Panc1 (cell line): ENCODE measurements at regions not wholly inside any gene's neighbourhood (a gene's known extent, or its start where the extent isn't known, plus 50 kb on each side); places are given as distances from the start of the nearest gene placed in this dataset.

ENCODE experiments used
- ATAC-seq: fragments of 200-7000 bp; cut with Tn5 transposase; 2 replicates; pipeline ENCODE4 v1.9.1; 2020; ENCODE audit warnings: mild to moderate bottlenecking, moderate library complexity
- BruUV-seq: library from RNA; stranded (reverse); fragments of 400-500 nt; replicated peaks from 2 replicates; lab custom pipeline; 2021; lab: Mats Ljungman, UMichigan
- CTCF ChIA-PET: fragments of 300-600 bp; sonication (Branson Sonifier 250); formaldehyde crosslinking; loops from one replicate; lab custom pipeline; 2022; ENCODE audit warnings: antibody characterized with exemption; lab: Charles Lee
- POLR2A ChIA-PET: fragments of 300-600 bp; sonication (Branson Sonifier 250); formaldehyde crosslinking; loops from one replicate; lab custom pipeline; 2022; ENCODE audit warnings: antibody characterized with exemption; lab: Charles Lee
- DNase-seq: peaks from one replicate; pipeline ENCODE4 v3.0.0-alpha.2; 2010; ENCODE audit warnings: low read depth, low spot score
- H3K27ac ChIP-seq: 2 replicates; pipeline ENCODE4 v1.5.1; 2011; ENCODE audit warnings: mild to moderate bottlenecking, low read length, inconsistent platforms
- H3K27me3 ChIP-seq: fragments of 200-500 bp; sonication (Bioruptor generic); 2 replicates; pipeline ENCODE4 v1.6.0; 2014; ENCODE audit warnings: low read length, inconsistent platforms; ENCODE audit not compliant: control insufficient read depth, insufficient read depth
- H3K36me3 ChIP-seq: fragments of 200-500 bp; sonication (Bioruptor generic); 2 replicates; pipeline ENCODE4 v1.5.1; 2014; ENCODE audit warnings: inconsistent platforms, mild to moderate bottlenecking, low read length, moderate library complexity; ENCODE audit not compliant: control insufficient read depth, insufficient read depth
- H3K4me1 ChIP-seq: 2 replicates; pipeline ENCODE4 v1.5.1; 2011; ENCODE audit warnings: inconsistent platforms, mild to moderate bottlenecking, low read length, moderate library complexity; ENCODE audit not compliant: control insufficient read depth, insufficient read depth
- H3K4me3 ChIP-seq, 2 experiments: 2 replicates each; pipeline ENCODE4 v1.5.1; 2011 to 2012; ENCODE audit warnings: low read depth in 2 of 2, low read length in 2 of 2, mild to moderate bottlenecking in 2 of 2, inconsistent platforms in 1 of 2, moderate library complexity in 1 of 2
- H3K9me3 ChIP-seq: fragments of 200-500 bp; sonication (Bioruptor generic); 2 replicates; pipeline ENCODE4 v1.5.1; 2014; ENCODE audit warnings: low read depth, mild to moderate bottlenecking, inconsistent platforms, low read length, moderate library complexity; ENCODE audit not compliant: control insufficient read depth, insufficient read depth
- CTCF ChIP-seq: fragments of 450-650 bp; IDR thresholded peaks from 2 replicates; pipeline ENCODE4 v1.5.1; 2017; ENCODE audit warnings: mild to moderate bottlenecking
- POLR2AphosphoS5 ChIP-seq: IDR thresholded peaks from 2 replicates; pipeline ENCODE4 v1.6.1; 2012; ENCODE audit warnings: mild to moderate bottlenecking, low read depth, low read length, moderate library complexity
- REST ChIP-seq, 2 experiments: IDR thresholded peaks; 2 replicates each; pipeline ENCODE4 v1.6.1; 2011 to 2012; ENCODE audit warnings: low read depth in 2 of 2, control low read depth in 1 of 2, low read length in 1 of 2, mild to moderate bottlenecking in 1 of 2, moderate library complexity in 1 of 2; ENCODE audit not compliant: insufficient read depth in 1 of 2
- SIN3A ChIP-seq: IDR thresholded peaks from 2 replicates; pipeline ENCODE4 v1.6.1; 2012; ENCODE audit warnings: low read depth, mild to moderate bottlenecking, low read length, moderate library complexity, borderline replicate concordance; ENCODE audit not compliant: insufficient read depth
- TCF7L2 ChIP-seq: IDR thresholded peaks from 2 replicates; pipeline ENCODE4 v1.6.1; 2011; ENCODE audit warnings: mild to moderate bottlenecking, low read depth, low read length, inconsistent platforms
- in situ Hi-C: cut with HindIII; loops from 2 replicates; pipeline ENCODE4 v1.10.0; 2016; ENCODE audit warnings: low sequenced_read_pairs, low pct_unique_long_range_greater_than_20kb
- intact Hi-C: fragments of 100-400 bp; cut with micrococcal nuclease; formaldehyde crosslinking; loops from one replicate; pipeline ENCODE4 v1.10.0; 2022; ENCODE audit not compliant: unreplicated experiment

GRCh38 chr13:81058916-81059290 is 718.0 kb upstream of the SPRY2 start:
- ChIA-PET POLR2A (no interaction called here), CTCF (no interaction called here)
- ATAC-seq (no peak), DNase-seq (no peak)
- no peak for TF ChIP-seq CTCF
- no peak for TF ChIP-seq REST (IDR thresholded peaks at IDR 0.05; ENCODE audit: insufficient read depth in 1 of 2, low read depth in 2 of 2, low read length in 1 of 2)
- no peak for TF ChIP-seq POLR2AphosphoS5
- no peak for TF ChIP-seq TCF7L2
- no peak for TF ChIP-seq SIN3A
- H3K36me3 ChIP-seq: no peaks in the 10 kb centered on the region
- BruUV-seq: no TSS peak
- in situ Hi-C loops: no loop called here
- H3K27me3 ChIP-seq: no peaks in the 10 kb centered on the region
- no peak overlapping the region for H3K4me3 ChIP-seq
- intact Hi-C loops: no loop called here
- H3K9me3 ChIP-seq: no peaks in the 10 kb centered on the region
- H3K27ac ChIP-seq: no peak overlapping the region
- no peaks in the 10 kb centered on the region for H3K4me1 ChIP-seq

GRCh38 chr13:81058211-81058915 is 717.4 kb upstream of the SPRY2 start:
- H3K27me3 ChIP-seq: no peaks in the 10 kb centered on the region

More at GRCh38 chr13:81058211-81058915, 717.4 kb upstream of the SPRY2 start:
- TF ChIP-seq POLR2AphosphoS5 (no peak), TCF7L2 (no peak), REST (IDR thresholded peaks at IDR 0.05; ENCODE audit: insufficient read depth in 1 of 2, low read depth in 2 of 2, low read length in 1 of 2) (no peak), CTCF (no peak), SIN3A (no peak)
- ChIA-PET POLR2A (no interaction called here), CTCF (no interaction called here)
- Histone ChIP-seq H3K4me1 (no peaks in the 10 kb centered on the region), H3K36me3 (no peaks in the 10 kb centered on the region), H3K4me3 (no peak overlapping the region), H3K27ac (no peak overlapping the region), H3K9me3 (no peaks in the 10 kb centered on the region)
- no TSS peak for BruUV-seq
- DNase-seq (no peak), ATAC-seq (no peak)
- intact Hi-C loops: no loop called here
- in situ Hi-C loops: no loop called here
